ENCODE measurements at regions not wholly inside any gene's neighbourhood (a gene's known extent, or its start where the extent isn't known, plus 50 kb on each side); places are given as distances from the start of the nearest gene placed in this dataset.
A peak's percentile ranks its signal among the peaks of the same experiment; 100 is the strongest.

- TF ChIP-seq EZH2 (IDR thresholded peaks at IDR 0.05; ENCODE audit: insufficient read depth, poor library complexity, severe bottlenecking) (no peak), EZH2phosphoT487 (IDR thresholded peaks at IDR 0.05; ENCODE audit: insufficient read depth, low read depth) (peak; percentile 89)
Measured at GRCh38 chr3:20622304-20622703, 436.3 kb upstream of the SGO1 start.
